B cell (primary cell): ENCODE measurements at regions not wholly inside any gene's neighbourhood (a gene's known extent, or its start where the extent isn't known, plus 50 kb on each side); places are given as distances from the start of the nearest gene placed in this dataset.

Source experiments
- EZH2 ChIP-seq: IDR thresholded peaks from 2 replicates; pipeline ENCODE4 v1.6.1; 2012; ENCODE audit warnings: borderline replicate concordance, low read depth, mild to moderate bottlenecking, moderate library complexity, low read length; ENCODE audit not compliant: insufficient read depth, poor library complexity, severe bottlenecking
- TF ChIP-seq, protein P1 (sequence below): fragments of 200-600 bp; IDR thresholded peaks from one replicate; pipeline ENCODE4 v1.8.0; 2022; ENCODE audit warnings: antibody characterized with exemption, mild to moderate bottlenecking

DNA sequence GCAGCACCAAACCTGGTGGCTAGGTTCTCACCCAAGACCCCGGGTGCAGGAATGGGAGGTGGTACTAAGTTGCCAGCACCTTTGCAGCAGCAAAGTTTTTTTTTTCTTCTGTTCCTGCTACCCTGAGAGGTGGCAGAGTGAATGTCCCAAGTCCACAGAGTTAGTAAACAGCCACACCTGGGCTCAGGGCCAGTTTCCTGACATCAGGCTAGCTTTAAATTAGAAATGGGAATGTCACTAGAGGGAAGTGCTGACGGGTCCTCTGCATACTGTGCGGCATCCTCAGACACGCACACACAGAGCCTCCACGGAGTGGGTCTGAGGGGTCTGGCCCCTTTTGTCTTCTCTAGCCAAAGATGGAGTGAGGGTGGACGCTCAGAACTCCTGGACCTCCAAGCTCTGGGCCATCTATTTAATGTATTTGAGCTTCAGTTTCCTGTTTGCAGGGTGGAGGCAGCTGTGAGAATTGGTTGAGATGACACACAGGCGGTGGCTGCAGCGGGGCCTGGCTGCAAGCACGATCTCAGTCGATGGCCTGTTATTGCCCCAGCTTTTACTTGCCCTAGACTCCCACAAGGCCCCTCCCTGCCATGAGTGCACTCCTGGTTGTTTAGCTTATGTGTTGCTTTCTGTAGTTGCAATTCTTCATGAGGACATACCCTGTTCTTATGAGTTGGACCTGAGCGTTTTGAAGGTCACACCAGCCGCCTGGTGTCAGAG lies 751.4 kb upstream of the HS6ST1 start:
- TF ChIP-seq EZH2, result no peak
- TF ChIP-seq, protein P1, sequence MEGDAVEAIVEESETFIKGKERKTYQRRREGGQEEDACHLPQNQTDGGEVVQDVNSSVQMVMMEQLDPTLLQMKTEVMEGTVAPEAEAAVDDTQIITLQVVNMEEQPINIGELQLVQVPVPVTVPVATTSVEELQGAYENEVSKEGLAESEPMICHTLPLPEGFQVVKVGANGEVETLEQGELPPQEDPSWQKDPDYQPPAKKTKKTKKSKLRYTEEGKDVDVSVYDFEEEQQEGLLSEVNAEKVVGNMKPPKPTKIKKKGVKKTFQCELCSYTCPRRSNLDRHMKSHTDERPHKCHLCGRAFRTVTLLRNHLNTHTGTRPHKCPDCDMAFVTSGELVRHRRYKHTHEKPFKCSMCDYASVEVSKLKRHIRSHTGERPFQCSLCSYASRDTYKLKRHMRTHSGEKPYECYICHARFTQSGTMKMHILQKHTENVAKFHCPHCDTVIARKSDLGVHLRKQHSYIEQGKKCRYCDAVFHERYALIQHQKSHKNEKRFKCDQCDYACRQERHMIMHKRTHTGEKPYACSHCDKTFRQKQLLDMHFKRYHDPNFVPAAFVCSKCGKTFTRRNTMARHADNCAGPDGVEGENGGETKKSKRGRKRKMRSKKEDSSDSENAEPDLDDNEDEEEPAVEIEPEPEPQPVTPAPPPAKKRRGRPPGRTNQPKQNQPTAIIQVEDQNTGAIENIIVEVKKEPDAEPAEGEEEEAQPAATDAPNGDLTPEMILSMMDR, result no peak
